HFFc6 (cell line): ENCODE measurements at regions not wholly inside any gene's neighbourhood (a gene's known extent, or its start where the extent isn't known, plus 50 kb on each side); places are given as distances from the start of the nearest gene placed in this dataset.

Source experiments
- DNase-seq: peaks from one replicate; pipeline ENCODE4 v3.0.0-alpha.2; 2018
- H3K27ac Mint-ChIP-seq: 2 replicates; pipeline ENCODE4 v1.8.0; 2020; ENCODE audit warnings: mild to moderate bottlenecking, mixed read lengths
- H3K27me3 Mint-ChIP-seq: 2 replicates; pipeline ENCODE4 v1.8.0; 2021; ENCODE audit warnings: mild to moderate bottlenecking, moderate library complexity, mixed read lengths; ENCODE audit not compliant: insufficient read depth
- H3K36me3 Mint-ChIP-seq: 2 replicates; pipeline ENCODE4 v1.8.0; 2021; ENCODE audit warnings: low read depth, mixed read lengths
- H3K4me1 Mint-ChIP-seq: 2 replicates; pipeline ENCODE4 v1.8.0; 2020; ENCODE audit warnings: low read depth, mixed read lengths
- H3K4me3 Mint-ChIP-seq: 2 replicates; pipeline ENCODE4 v1.8.0; 2020; ENCODE audit warnings: mild to moderate bottlenecking, moderate library complexity, mixed read lengths
- H3K9me3 Mint-ChIP-seq: 2 replicates; pipeline ENCODE4 v1.8.0; 2020; ENCODE audit warnings: mild to moderate bottlenecking, mixed read lengths
- CTCF ChIP-seq: fragments of 200-600 bp; sonication (generic); IDR thresholded peaks from 2 replicates; pipeline ENCODE4 v1.5.0; 2021; ENCODE audit warnings: antibody characterized with exemption, mild to moderate bottlenecking

DNA sequence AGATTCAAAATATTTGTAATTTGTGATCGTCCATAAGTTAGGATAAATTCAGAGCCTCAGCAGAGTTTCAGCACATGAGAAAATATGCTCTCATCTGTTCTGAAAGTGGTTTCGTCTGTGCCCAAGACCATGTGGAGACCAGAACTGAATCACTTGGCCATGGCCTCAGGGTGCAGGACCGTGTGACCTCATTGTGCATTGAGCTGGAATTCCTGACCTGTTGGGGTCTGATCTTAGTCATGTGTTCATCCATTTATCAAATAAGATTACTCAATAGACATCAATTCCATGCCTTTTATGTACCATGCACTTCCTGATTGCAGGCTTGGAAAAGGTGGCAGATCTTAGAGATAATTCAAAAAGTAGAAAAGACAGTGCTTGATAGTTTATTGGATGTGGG is 680.5 kb downstream of the QKI start:
- H3K27ac Mint-ChIP-seq = no peak overlapping the region

GRCh38 chr6:164087870-164088269 is 673.4 kb downstream of the QKI start:
- no peaks in the 10 kb centered on the region for H3K4me1 Mint-ChIP-seq
- no peak overlapping the region for H3K4me3 Mint-ChIP-seq
- no peak overlapping the region for H3K27ac Mint-ChIP-seq
- no peaks in the 10 kb centered on the region for H3K36me3 Mint-ChIP-seq
- peaks cover 49% of the 10 kb centered on the region for H3K9me3 Mint-ChIP-seq
- DNase-seq = no peak
- no peak for TF ChIP-seq CTCF
- no peaks in the 10 kb centered on the region for H3K27me3 Mint-ChIP-seq

More for the DNA sequence above, 680.5 kb downstream of the QKI start:
- H3K9me3 Mint-ChIP-seq = peaks cover 47% of the 10 kb centered on the region
- peaks cover 2% of the 10 kb centered on the region; the same call in 1 of the 2 replicates for H3K27me3 Mint-ChIP-seq
- no peaks in the 10 kb centered on the region for H3K36me3 Mint-ChIP-seq
- no peak for DNase-seq
- no peak for TF ChIP-seq CTCF
- H3K4me3 Mint-ChIP-seq = no peak overlapping the region
- no peaks in the 10 kb centered on the region; the same call in 1 of the 2 replicates for H3K4me1 Mint-ChIP-seq

DNA sequence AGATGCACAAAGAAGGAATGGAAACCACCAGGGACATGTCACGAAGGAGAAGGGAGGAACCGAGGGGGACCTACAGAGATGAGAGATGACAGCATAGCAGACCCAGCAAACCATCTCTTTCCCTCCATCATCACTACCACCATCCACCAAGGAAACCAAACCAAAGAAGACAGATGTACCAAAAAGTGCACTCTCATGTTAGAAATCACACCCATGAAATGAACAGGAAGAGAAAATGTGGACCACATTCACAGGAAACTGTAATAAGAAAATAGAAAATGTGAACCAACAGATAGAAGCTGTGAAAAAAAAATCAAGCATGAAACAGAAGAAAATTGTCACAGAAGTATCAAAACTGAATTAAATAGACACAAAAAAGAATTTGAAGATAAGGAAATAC is 672.7 kb downstream of the QKI start:
- Mint-ChIP-seq H3K27ac (no peak overlapping the region), H3K27me3 (no peaks in the 10 kb centered on the region; the same call in 1 of the 2 replicates), H3K4me3 (no peak overlapping the region), H3K36me3 (no peaks in the 10 kb centered on the region), H3K9me3 (peaks cover 50% of the 10 kb centered on the region), H3K4me1 (no peaks in the 10 kb centered on the region)
- TF ChIP-seq CTCF = no peak
- no peak for DNase-seq

DNA sequence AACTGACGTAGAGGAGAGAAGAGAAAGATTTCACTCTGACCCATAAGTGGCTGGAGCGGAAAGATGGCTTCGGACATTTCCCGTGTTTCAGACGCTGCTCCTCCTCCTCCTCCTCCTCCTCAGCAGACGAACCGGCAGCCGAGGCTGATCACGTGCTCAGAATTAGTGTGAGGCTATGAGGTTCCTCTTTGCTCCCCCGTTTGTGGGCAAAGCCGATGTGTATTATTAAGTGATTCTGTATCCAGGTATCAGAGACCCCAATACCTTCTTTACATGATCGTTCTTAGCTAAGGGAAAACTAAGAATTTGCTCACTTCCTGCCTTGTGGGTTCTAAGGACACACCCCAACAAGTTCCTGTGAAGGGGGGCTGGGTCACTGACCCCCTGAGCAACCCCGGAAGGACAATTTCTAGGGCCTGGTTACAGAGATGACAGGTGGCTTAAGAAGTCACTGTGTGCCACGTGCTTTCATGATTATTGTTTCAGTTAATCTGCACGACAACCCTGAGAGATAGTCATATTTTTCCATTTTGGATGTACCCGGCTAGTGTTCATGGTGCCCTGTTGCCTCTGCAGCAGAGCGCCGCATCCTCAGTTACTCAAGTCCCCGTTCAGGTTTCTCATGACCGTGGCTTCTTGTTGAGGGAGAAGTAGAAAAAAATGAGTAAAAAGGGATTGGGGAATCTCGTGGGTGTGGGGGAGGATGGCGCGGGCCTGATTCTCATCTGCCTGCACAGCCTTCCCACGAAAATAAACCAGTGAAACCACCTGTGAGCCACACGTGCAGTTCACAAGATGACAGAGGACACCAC is 671.8 kb downstream of the QKI start:
- no peak for DNase-seq
- peaks cover 46% of the 10 kb centered on the region for H3K9me3 Mint-ChIP-seq
- H3K4me3 Mint-ChIP-seq = no peak overlapping the region
- no peaks in the 10 kb centered on the region for H3K4me1 Mint-ChIP-seq
- H3K27ac Mint-ChIP-seq = no peak overlapping the region
- no peaks in the 10 kb centered on the region; the same call in 1 of the 2 replicates for H3K27me3 Mint-ChIP-seq
- no peak for TF ChIP-seq CTCF
- no peaks in the 10 kb centered on the region for H3K36me3 Mint-ChIP-seq

DNA sequence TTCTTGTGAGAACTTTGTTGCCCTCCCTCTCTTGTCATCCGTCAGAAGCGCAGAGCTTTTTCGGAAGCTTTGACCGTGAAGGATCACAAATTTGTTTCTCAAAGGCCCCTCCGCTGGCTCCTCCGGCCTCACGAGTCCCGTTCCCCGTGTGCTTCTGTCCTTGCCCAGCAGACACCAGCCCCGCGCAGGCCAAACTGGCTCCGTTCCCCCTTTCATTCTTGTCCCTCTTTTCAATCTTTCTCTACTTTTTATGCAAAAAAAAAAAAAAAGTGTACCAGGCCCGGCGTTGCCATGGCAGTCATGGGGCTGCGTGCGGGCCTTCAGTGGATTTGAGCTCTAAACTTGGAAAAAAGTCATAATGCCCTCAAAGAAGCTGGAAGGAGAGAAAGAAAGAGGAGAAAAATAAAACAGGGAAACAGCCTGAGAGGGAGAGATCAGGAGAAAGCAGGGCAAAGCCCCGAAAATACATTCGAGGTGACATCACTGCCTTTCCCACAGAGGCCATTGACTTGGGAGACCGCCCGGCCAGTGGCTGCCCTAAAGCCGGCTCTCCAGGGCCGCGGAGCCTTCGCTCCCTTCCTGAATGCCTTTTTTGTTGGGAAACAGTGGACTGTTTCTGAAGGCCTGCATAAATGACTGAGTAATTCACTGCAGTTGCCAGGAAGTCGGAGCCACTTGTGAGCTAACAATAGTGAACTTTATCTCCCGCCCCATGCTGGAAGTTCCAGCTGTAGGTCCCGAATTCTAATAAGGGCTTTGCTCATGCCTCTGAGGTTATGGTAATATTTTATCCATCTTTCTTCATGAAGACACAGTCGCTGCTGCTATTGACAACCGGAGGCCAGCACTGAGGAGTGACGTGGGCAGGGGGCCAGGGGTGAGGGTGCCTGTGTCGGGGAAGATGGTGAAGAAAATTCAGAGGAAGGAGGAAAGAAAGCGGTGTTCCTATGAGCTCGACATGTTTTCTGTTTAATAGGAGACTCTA is 670.9 kb downstream of the QKI start:
- no peak overlapping the region; the same call in 1 of the 2 replicates for H3K4me3 Mint-ChIP-seq

More for the DNA sequence above, 670.9 kb downstream of the QKI start:
- no peaks in the 10 kb centered on the region; the same call in 1 of the 2 replicates for H3K27me3 Mint-ChIP-seq
- no peak for TF ChIP-seq CTCF
- no peak for DNase-seq
- H3K27ac Mint-ChIP-seq = no peak overlapping the region; the same call in 1 of the 2 replicates
- peaks cover 49% of the 10 kb centered on the region for H3K9me3 Mint-ChIP-seq
- H3K36me3 Mint-ChIP-seq = no peaks in the 10 kb centered on the region
- no peaks in the 10 kb centered on the region for H3K4me1 Mint-ChIP-seq
